ENCODE measurements at regions not wholly inside any gene's neighbourhood (a gene's known extent, or its start where the extent isn't known, plus 50 kb on each side); places are given as distances from the start of the nearest gene placed in this dataset.
"Not testable (repeated sequence)": the region's sequence is repeated elsewhere in the genome, so short reads cannot be mapped to it uniquely, and the experiment has no call there.

- H3K27ac Mint-ChIP-seq: no peak overlapping the region
- H3K36me3 Mint-ChIP-seq (ENCODE audit: low read depth): no peaks in the 10 kb centered on the region
- peaks cover 26% of the 10 kb centered on the region for H3K4me1 Mint-ChIP-seq (ENCODE audit: low read depth)
- no peak overlapping the region for H3K4me3 Mint-ChIP-seq
- intact Hi-C loops (cut with micrococcal nuclease): loop anchor here (1.0 kb wide), 1 partner anchor 8 kb away; no protein-coding TSS in a partner anchor
- CTCF ChIA-PET: interaction anchor here (0.9 to 1.4 kb wide), 4 partner anchors 10 to 397 kb away, joined by 3 to 5 read pairs (median 3); no protein-coding TSS in a partner anchor
- DNase-seq: no peak
- H3K9me3 Mint-ChIP-seq: no peaks in the 10 kb centered on the region
- no peaks in the 10 kb centered on the region for H3K27me3 Mint-ChIP-seq (ENCODE audit: low read depth)
These were observed 288.1 kb downstream of the DUSP6 start for GRCh38 chr12:89064151-89064550.

- H3K27ac Mint-ChIP-seq: no peak overlapping the region
- intact Hi-C loops (cut with micrococcal nuclease): no loop called here
- H3K36me3 Mint-ChIP-seq (ENCODE audit: low read depth): no peaks in the 10 kb centered on the region
- CTCF ChIA-PET: interaction anchor here (1.5 to 1.6 kb wide), 2 partner anchors 182 to 467 kb away, joined by 3 to 4 read pairs; no protein-coding TSS in a partner anchor
- DNase-seq: no peak
- H3K9me3 Mint-ChIP-seq: no peaks in the 10 kb centered on the region
- no peak overlapping the region for H3K4me3 Mint-ChIP-seq
- H3K4me1 Mint-ChIP-seq (ENCODE audit: low read depth): peaks cover 22% of the 10 kb centered on the region
- no peaks in the 10 kb centered on the region for H3K27me3 Mint-ChIP-seq (ENCODE audit: low read depth)
These were observed 289.3 kb downstream of the DUSP6 start for GRCh38 chr12:89062996-89063395.

- H3K27ac Mint-ChIP-seq: no peak overlapping the region
- H3K9me3 Mint-ChIP-seq: no peaks in the 10 kb centered on the region
- H3K36me3 Mint-ChIP-seq (ENCODE audit: low read depth): no peaks in the 10 kb centered on the region
- H3K27me3 Mint-ChIP-seq (ENCODE audit: low read depth): no peaks in the 10 kb centered on the region
- intact Hi-C loops (cut with micrococcal nuclease): no loop called here
- CTCF ChIA-PET: interaction anchor here (1.2 kb wide), 1 partner anchor 9 kb away, joined by 3 read pairs; no protein-coding TSS in a partner anchor
- no peak for DNase-seq
- no peak overlapping the region for H3K4me3 Mint-ChIP-seq
- H3K4me1 Mint-ChIP-seq (ENCODE audit: low read depth): peaks cover 9% of the 10 kb centered on the region
These were observed 292.4 kb downstream of the DUSP6 start for GRCh38 chr12:89059721-89060541.

- Mint-ChIP-seq H3K9me3 (no peaks in the 10 kb centered on the region), H3K36me3 (ENCODE audit: low read depth) (no peaks in the 10 kb centered on the region), H3K4me3 (no peak overlapping the region), H3K27ac (no peak overlapping the region), H3K4me1 (ENCODE audit: low read depth) (peaks cover 2% of the 10 kb centered on the region), H3K27me3 (ENCODE audit: low read depth) (no peaks in the 10 kb centered on the region)
- CTCF ChIA-PET: interaction anchor here (1.2 kb wide), 1 partner anchor 8 kb away, joined by 3 read pairs; no protein-coding TSS in a partner anchor
- intact Hi-C loops (cut with micrococcal nuclease): no loop called here
- no peak for DNase-seq
These were observed 293.2 kb downstream of the DUSP6 start for GRCh38 chr12:89059056-89059455.

- no peaks in the 10 kb centered on the region for H3K27me3 Mint-ChIP-seq (ENCODE audit: low read depth)
- intact Hi-C loops (cut with micrococcal nuclease): no loop called here
- peaks cover 2% of the 10 kb centered on the region for H3K4me1 Mint-ChIP-seq (ENCODE audit: low read depth)
- no peak overlapping the region for H3K27ac Mint-ChIP-seq
- peaks cover 6% of the 10 kb centered on the region for H3K36me3 Mint-ChIP-seq (ENCODE audit: low read depth)
- H3K4me3 Mint-ChIP-seq: no peak overlapping the region
- peaks cover 4% of the 10 kb centered on the region for H3K9me3 Mint-ChIP-seq
- CTCF ChIA-PET: no interaction called here
- no peak for DNase-seq
These were observed 293.9 kb downstream of the DUSP6 start for GRCh38 chr12:89058402-89058801.

GRCh38 chr12:89053817-89054216, 298.5 kb downstream of the DUSP6 start:
- intact Hi-C loops (cut with micrococcal nuclease): loop anchor here (1.0 kb wide), 1 partner anchor 11 kb away; no protein-coding TSS in a partner anchor
- H3K4me3 Mint-ChIP-seq; H3K27ac Mint-ChIP-seq; DNase-seq; H3K9me3 Mint-ChIP-seq; H3K36me3 Mint-ChIP-seq (ENCODE audit: low read depth); H3K27me3 Mint-ChIP-seq (ENCODE audit: low read depth): not testable (repeated sequence)
- peaks cover 10% of the 10 kb centered on the region for H3K4me1 Mint-ChIP-seq (ENCODE audit: low read depth)
- CTCF ChIA-PET: interaction anchor here (0.6 to 1.2 kb wide), 4 partner anchors 11 to 437 kb away, joined by 3 to 5 read pairs (median 4); no protein-coding TSS in a partner anchor

- CTCF ChIA-PET: interaction anchor here (1.1 to 2.4 kb wide), 7 partner anchors 8 to 410 kb away, joined by 3 to 24 read pairs (median 5); no protein-coding TSS in a partner anchor
- Mint-ChIP-seq H3K27ac (no peak overlapping the region), H3K9me3 (peaks cover 7% of the 10 kb centered on the region), H3K27me3 (ENCODE audit: low read depth) (no peaks in the 10 kb centered on the region), H3K36me3 (ENCODE audit: low read depth) (peaks cover 6% of the 10 kb centered on the region), H3K4me1 (ENCODE audit: low read depth) (peaks cover 10% of the 10 kb centered on the region), H3K4me3 (no peak overlapping the region)
- intact Hi-C loops (cut with micrococcal nuclease): loop anchor here (1.0 kb wide), 7 partner anchors 32 to 478 kb away; partner anchors contain the start of gene DUSP6
- DNase-seq: peak; percentile 37
These were observed 301.1 kb downstream of the DUSP6 start for GRCh38 chr12:89051065-89051677.

GRCh38 chr12:89047856-89048418, 304.4 kb downstream of the DUSP6 start:
- peaks cover 10% of the 10 kb centered on the region for H3K4me1 Mint-ChIP-seq (ENCODE audit: low read depth)
- peaks cover 3% of the 10 kb centered on the region for H3K9me3 Mint-ChIP-seq
- CTCF ChIA-PET: interaction anchor here (0.6 to 2.1 kb wide), 3 partner anchors 31 to 423 kb away, joined by 3 to 7 read pairs (median 3); no protein-coding TSS in a partner anchor
- no peak for DNase-seq
- H3K27ac Mint-ChIP-seq: no peak overlapping the region
- H3K4me3 Mint-ChIP-seq: no peak overlapping the region
- no peaks in the 10 kb centered on the region for H3K27me3 Mint-ChIP-seq (ENCODE audit: low read depth)
- no peaks in the 10 kb centered on the region for H3K36me3 Mint-ChIP-seq (ENCODE audit: low read depth)
- intact Hi-C loops (cut with micrococcal nuclease): loop anchor here (10.0 kb wide), 2 partner anchors 813 to 897 kb away; no protein-coding TSS in a partner anchor

- intact Hi-C loops (cut with micrococcal nuclease): loop anchor here (2.0 to 10.0 kb wide), 8 partner anchors 350 to 904 kb away; partner anchors contain the start of gene ATP2B1
- H3K4me1 Mint-ChIP-seq (ENCODE audit: low read depth): peaks cover 46% of the 10 kb centered on the region
- H3K9me3 Mint-ChIP-seq: peaks cover 4% of the 10 kb centered on the region
- peak overlapping the region; percentile 82 for H3K27ac Mint-ChIP-seq
- DNase-seq: no peak
- no peaks in the 10 kb centered on the region for H3K36me3 Mint-ChIP-seq (ENCODE audit: low read depth)
- H3K4me3 Mint-ChIP-seq: no peak overlapping the region
- no peaks in the 10 kb centered on the region for H3K27me3 Mint-ChIP-seq (ENCODE audit: low read depth)
- CTCF ChIA-PET: interaction anchor here (1.2 kb wide), 2 partner anchors 10 to 427 kb away, joined by 4 to 5 read pairs; no protein-coding TSS in a partner anchor
These were observed 311.2 kb downstream of the DUSP6 start for GRCh38 chr12:89041078-89041477.

GRCh38 chr12:89040146-89040964, 311.9 kb downstream of the DUSP6 start:
- Mint-ChIP-seq H3K4me1 (ENCODE audit: low read depth) (peaks cover 46% of the 10 kb centered on the region), H3K4me3 (no peak overlapping the region), H3K27ac (peak overlapping the region; percentile 82), H3K9me3 (peaks cover 4% of the 10 kb centered on the region), H3K27me3 (ENCODE audit: low read depth) (no peaks in the 10 kb centered on the region), H3K36me3 (ENCODE audit: low read depth) (no peaks in the 10 kb centered on the region)
- CTCF ChIA-PET: interaction anchor here (0.7 to 3.2 kb wide), 5 partner anchors 13 to 411 kb away, joined by 3 to 41 read pairs (median 3); no protein-coding TSS in a partner anchor
- intact Hi-C loops (cut with micrococcal nuclease): loop anchor here (1.0 to 10.0 kb wide), 21 partner anchors 21 to 1240 kb away; partner anchors contain the start of genes ATP2B1, DUSP6 and GALNT4
- DNase-seq: peak; percentile 94

- Mint-ChIP-seq H3K4me3 (no peak overlapping the region), H3K27me3 (ENCODE audit: low read depth) (peaks cover 3% of the 10 kb centered on the region), H3K36me3 (ENCODE audit: low read depth) (no peaks in the 10 kb centered on the region), H3K27ac (peak overlapping the region; percentile 73), H3K4me1 (ENCODE audit: low read depth) (peaks cover 46% of the 10 kb centered on the region), H3K9me3 (peaks cover 4% of the 10 kb centered on the region)
- CTCF ChIA-PET: interaction anchor here (0.5 to 3.2 kb wide), 11 partner anchors 20 to 489 kb away, joined by 3 to 41 read pairs (median 3); partner anchors contain the start of genes DUSP6 and GALNT4
- peak; percentile 47 for DNase-seq
- intact Hi-C loops (cut with micrococcal nuclease): no loop called here
These were observed 313.3 kb downstream of the DUSP6 start for GRCh38 chr12:89038831-89039512.

All from activated naive CD4-positive, alpha-beta T cell treated with anti-CD3 and anti-CD28 coated beads for 36 hours (primary cell).